ENCODE measurements at regions not wholly inside any gene's neighbourhood (a gene's known extent, or its start where the extent isn't known, plus 50 kb on each side); places are given as distances from the start of the nearest gene placed in this dataset.
"Not testable (repeated sequence)": the region's sequence is repeated elsewhere in the genome, so short reads cannot be mapped to it uniquely, and the experiment has no call there.

GRCh38 chr15:94864600-94864999, 633.2 kb downstream of the MCTP2 start:
- no peak overlapping the region for H3K4me3 ChIP-seq (ENCODE audit: low read depth, low read length)
- TF ChIP-seq CTCF (IDR thresholded peaks at IDR 0.05; ENCODE audit: borderline replicate concordance, insufficient read depth, low read depth, low read length) = no peak

- not testable (repeated sequence) for H3K4me3 ChIP-seq (ENCODE audit: low read depth, low read length)
These were observed 636.9 kb downstream of the MCTP2 start for GRCh38 chr15:94868265-94868664.

GRCh38 chr15:94875550-94875949, 644.2 kb downstream of the MCTP2 start:
- TF ChIP-seq CTCF (IDR thresholded peaks at IDR 0.05; ENCODE audit: borderline replicate concordance, insufficient read depth, low read depth, low read length) = no peak
- H3K4me3 ChIP-seq (ENCODE audit: low read depth, low read length) = no peak overlapping the region

- no peak overlapping the region for H3K4me3 ChIP-seq (ENCODE audit: low read depth, low read length)
- TF ChIP-seq CTCF (IDR thresholded peaks at IDR 0.05; ENCODE audit: borderline replicate concordance, insufficient read depth, low read depth, low read length) = no peak
These were observed 646.5 kb downstream of the MCTP2 start for GRCh38 chr15:94877833-94878232.

GRCh38 chr15:94882071-94882712, 650.8 kb downstream of the MCTP2 start:
- TF ChIP-seq CTCF (IDR thresholded peaks at IDR 0.05; ENCODE audit: borderline replicate concordance, insufficient read depth, low read depth, low read length) = no peak
- no peak overlapping the region for H3K4me3 ChIP-seq (ENCODE audit: low read depth, low read length)

- TF ChIP-seq CTCF (IDR thresholded peaks at IDR 0.05; ENCODE audit: borderline replicate concordance, insufficient read depth, low read depth, low read length) = no peak
- H3K4me3 ChIP-seq (ENCODE audit: low read depth, low read length) = no peak overlapping the region
These were observed 656.0 kb downstream of the MCTP2 start for GRCh38 chr15:94887391-94887790.

- H3K4me3 ChIP-seq (ENCODE audit: low read depth, low read length) = no peak overlapping the region
- no peak for TF ChIP-seq CTCF (IDR thresholded peaks at IDR 0.05; ENCODE audit: borderline replicate concordance, insufficient read depth, low read depth, low read length)
These were observed 657.8 kb downstream of the MCTP2 start for GRCh38 chr15:94889153-94889552.

GRCh38 chr15:94893091-94893490, 661.7 kb downstream of the MCTP2 start:
- no peak overlapping the region for H3K4me3 ChIP-seq (ENCODE audit: low read depth, low read length)
- TF ChIP-seq CTCF (IDR thresholded peaks at IDR 0.05; ENCODE audit: borderline replicate concordance, insufficient read depth, low read depth, low read length) = no peak
